Daoy (cell line): ENCODE measurements at regions not wholly inside any gene's neighbourhood (a gene's known extent, or its start where the extent isn't known, plus 50 kb on each side); places are given as distances from the start of the nearest gene placed in this dataset.
A peak's percentile ranks its signal among the peaks of the same experiment; 100 is the strongest.

Source experiments
- DNase-seq: peaks from one replicate; pipeline ENCODE4 v3.0.0-alpha.2; 2015; ENCODE audit warnings: low read depth

GRCh38 chr1:213680677-213681325 is 307.0 kb upstream of the PROX1 start:
- no peak for DNase-seq

- DNase-seq = no peak
Observed at GRCh38 chr1:213681788-213682340, 305.9 kb upstream of the PROX1 start.

- no peak for DNase-seq
Observed at GRCh38 chr1:213683529-213683928, 304.2 kb upstream of the PROX1 start.

GRCh38 chr1:213684454-213684853 is 303.3 kb upstream of the PROX1 start:
- DNase-seq = no peak

- no peak for DNase-seq
Observed at GRCh38 chr1:213685992-213686582, 301.7 kb upstream of the PROX1 start.

- peak; percentile 33 for DNase-seq
Observed at GRCh38 chr1:213686983-213687382, 300.8 kb upstream of the PROX1 start.

GRCh38 chr1:213687832-213688231 is 299.9 kb upstream of the PROX1 start:
- DNase-seq = no peak

- no peak for DNase-seq
Observed at GRCh38 chr1:213688655-213689054, 299.1 kb upstream of the PROX1 start.

GRCh38 chr1:213689260-213689659 is 298.5 kb upstream of the PROX1 start:
- no peak for DNase-seq

GRCh38 chr1:213690341-213690917 is 297.3 kb upstream of the PROX1 start:
- no peak for DNase-seq

GRCh38 chr1:213692321-213692720 is 295.5 kb upstream of the PROX1 start:
- no peak for DNase-seq

- DNase-seq = no peak
Observed at GRCh38 chr1:213693864-213694263, 293.9 kb upstream of the PROX1 start.

GRCh38 chr1:213697192-213697802 is 290.5 kb upstream of the PROX1 start:
- no peak for DNase-seq

GRCh38 chr1:213698092-213698702 is 289.6 kb upstream of the PROX1 start:
- DNase-seq = no peak

- DNase-seq = no peak
Observed at GRCh38 chr1:213702703-213703102, 285.1 kb upstream of the PROX1 start.

- DNase-seq = no peak
Observed at GRCh38 chr1:213704941-213705340, 282.8 kb upstream of the PROX1 start.

GRCh38 chr1:213711833-213712490 is 275.8 kb upstream of the PROX1 start:
- peak; percentile 53 for DNase-seq

GRCh38 chr1:213714645-213715044 is 273.1 kb upstream of the PROX1 start:
- DNase-seq = no peak

GRCh38 chr1:213715182-213715581 is 272.6 kb upstream of the PROX1 start:
- no peak for DNase-seq

- no peak for DNase-seq
Observed at GRCh38 chr1:213719462-213719861, 268.3 kb upstream of the PROX1 start.

- no peak for DNase-seq
Observed at GRCh38 chr1:213720032-213720431, 267.7 kb upstream of the PROX1 start.

GRCh38 chr1:213723187-213723586 is 264.6 kb upstream of the PROX1 start:
- DNase-seq = no peak
